Inflammatory macrophage treated with lipopolysaccharide for 4 hours (primary cell): ENCODE measurements at regions not wholly inside any gene's neighbourhood (a gene's known extent, or its start where the extent isn't known, plus 50 kb on each side); places are given as distances from the start of the nearest gene placed in this dataset.
"Not testable (repeated sequence)": the region's sequence is repeated elsewhere in the genome, so short reads cannot be mapped to it uniquely, and the experiment has no call there.

Experiments used
- DNase-seq: peaks from one replicate; pipeline ENCODE4 v3.0.0-alpha.2; 2020

DNA sequence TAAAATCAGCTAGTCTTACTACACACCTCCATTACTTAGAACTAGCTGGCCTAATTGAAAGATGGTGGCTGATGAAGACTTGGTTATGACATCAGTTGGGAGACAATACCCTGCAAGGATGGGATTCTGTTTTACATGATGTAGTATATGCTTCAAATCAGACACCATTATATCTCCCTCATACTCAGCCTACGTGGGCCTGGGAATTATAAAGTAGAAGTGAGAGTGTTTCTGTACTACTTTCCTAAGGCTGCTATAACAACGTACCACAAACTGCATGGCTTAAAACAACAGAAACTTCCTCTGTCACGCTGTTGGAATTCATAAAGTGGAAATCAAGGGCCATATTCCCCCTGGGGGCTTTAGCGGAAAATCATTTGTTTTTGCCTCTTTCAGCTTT is 190.4 kb downstream of the PAH start:
- DNase-seq, result no peak

GRCh38 chr12:102722147-102722546 is 194.9 kb downstream of the PAH start:
- no peak for DNase-seq

- DNase-seq, result no peak
These were observed 208.9 kb downstream of the PAH start for GRCh38 chr12:102708108-102708507.

DNA sequence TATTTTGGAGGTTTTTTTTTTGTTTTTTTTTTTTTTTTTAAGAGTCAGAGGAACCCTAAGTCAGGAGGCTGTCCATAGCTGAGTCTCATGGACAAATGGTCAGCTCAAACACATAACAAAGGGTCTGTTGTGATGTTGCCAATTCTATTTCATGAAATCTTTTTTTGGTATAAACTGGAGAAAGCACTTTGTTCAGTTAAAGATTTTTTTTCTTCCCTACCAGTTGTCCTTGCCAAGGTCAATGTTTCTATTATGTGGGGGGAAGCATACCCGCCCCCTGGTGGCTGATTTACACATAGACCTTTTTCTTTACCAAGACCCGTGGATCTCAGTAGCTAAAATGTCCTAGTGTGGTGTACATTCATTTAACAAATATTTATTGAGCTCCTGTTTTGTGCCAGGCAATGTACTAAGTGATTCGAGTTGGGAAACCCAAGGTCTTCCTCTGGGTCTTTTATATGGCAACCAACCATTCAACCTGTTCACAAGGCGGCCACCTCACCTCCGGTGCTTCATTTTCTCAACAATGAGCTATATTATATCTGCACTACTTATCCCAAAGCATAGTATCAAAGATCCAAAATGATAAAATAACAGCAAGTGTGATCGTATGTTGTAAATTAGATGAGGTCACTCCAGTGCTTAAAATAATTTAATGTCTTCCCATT is 214.5 kb downstream of the PAH start:
- DNase-seq, result peak; percentile 46

GRCh38 chr12:102696045-102696444 is 215.7 kb upstream of the IGF1 start:
- no peak for DNase-seq

- DNase-seq, result no peak
These were observed 214.5 kb upstream of the IGF1 start for GRCh38 chr12:102694903-102695302.

- no peak for DNase-seq
These were observed 211.6 kb upstream of the IGF1 start for GRCh38 chr12:102691773-102692555.

- no peak for DNase-seq
These were observed 209.9 kb upstream of the IGF1 start for GRCh38 chr12:102690253-102690652.

GRCh38 chr12:102689701-102690100 is 209.3 kb upstream of the IGF1 start:
- DNase-seq, result no peak

DNA sequence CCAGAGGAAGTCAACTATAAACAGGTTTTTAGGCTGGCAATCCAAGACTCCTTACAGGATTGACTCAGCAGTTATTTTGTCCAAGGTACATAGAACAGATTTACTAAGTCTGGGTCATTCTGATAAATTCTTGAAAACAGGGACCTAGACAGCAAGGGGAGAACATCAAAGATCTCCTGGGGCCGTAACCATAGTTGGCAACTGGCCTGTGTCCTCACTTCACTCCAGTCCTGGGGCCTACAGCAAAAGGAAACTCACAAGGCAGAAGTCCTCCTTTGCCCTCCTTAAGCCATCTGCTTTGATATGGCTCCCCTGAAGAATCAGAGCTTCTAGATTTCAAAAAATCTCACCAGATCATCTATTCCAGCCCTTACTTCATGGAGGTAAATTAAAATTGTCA is 207.2 kb upstream of the IGF1 start:
- no peak for DNase-seq

DNA sequence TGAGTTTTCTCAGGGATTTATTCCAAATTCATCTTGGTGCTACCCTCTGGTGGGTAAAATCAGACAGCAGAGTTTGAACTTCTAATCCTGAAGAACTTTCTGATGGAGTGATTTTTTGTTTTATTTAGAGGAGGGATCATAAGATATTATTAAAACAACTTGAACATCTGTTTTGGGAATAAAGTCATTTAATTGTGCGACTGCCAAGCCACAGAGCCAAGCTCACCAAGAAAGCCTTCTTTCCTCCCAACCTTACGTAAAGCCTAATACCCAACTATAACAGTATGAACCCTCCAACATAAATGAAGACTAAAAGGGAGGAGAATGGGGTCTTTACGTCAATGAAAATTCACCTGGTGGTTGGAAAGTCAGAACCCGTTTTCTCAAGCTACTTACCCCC is 205.5 kb upstream of the IGF1 start:
- no peak for DNase-seq

DNA sequence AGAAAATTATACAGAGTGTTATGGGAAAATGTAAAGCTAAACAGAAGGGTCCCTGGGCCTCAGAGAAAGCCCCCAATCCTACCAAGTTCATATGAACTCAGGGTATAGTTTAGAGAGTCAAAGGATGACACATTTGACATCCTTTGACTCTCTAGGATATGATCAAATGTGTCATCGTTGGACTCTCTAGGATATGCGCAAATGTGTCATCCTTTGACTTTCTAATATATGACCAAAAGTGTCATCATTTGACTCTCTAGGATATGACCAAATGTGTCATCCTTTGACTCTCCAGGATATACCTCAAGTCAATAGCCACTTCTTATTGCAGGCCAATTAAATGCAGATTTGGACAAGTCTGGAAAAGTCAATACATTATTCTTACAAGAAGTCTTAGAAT is 204.8 kb upstream of the IGF1 start:
- DNase-seq, result no peak

DNA sequence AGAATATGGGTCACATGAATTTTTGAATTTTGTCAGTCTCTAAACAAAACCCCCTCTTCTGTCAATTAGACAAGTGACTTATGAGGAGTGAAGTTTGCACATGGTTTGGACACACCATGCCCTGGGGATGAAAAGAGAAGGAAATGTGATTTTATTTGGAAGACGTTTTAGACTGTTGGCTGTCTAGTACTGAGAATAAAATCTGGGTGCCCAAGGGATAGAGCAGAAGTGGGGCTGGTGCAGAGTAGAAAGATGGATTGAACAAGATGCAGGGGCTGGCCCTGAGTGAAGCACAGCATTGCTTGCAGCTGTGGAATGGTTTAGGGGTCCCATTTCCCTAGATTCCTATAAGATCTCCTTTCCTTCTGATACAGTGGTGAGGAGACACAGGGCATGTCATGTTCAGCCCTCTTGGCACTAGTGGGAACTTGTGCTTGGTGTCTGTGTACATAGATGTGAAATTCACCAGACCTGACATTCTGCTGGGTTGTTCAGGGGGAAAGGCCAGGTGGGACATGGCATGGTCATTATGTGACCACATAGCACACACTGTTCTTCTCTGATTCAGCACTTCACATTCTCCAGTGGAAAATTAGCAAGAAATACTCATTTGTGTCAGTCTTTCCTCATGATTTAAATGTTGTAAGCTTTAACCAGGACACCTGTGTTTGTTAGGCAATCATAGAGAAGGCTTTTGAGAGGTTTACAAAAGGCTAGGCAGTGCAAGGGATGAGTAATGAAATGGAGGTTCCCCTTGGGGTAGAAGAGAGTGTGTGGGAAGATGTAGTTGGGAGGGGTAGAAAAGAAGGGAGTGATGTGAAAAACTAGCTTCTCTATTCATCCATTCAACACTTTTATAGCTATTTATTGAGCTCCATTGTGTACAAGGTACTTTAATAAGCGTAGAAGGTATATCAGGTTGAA is 202.3 kb upstream of the IGF1 start:
- DNase-seq, result no peak

DNA sequence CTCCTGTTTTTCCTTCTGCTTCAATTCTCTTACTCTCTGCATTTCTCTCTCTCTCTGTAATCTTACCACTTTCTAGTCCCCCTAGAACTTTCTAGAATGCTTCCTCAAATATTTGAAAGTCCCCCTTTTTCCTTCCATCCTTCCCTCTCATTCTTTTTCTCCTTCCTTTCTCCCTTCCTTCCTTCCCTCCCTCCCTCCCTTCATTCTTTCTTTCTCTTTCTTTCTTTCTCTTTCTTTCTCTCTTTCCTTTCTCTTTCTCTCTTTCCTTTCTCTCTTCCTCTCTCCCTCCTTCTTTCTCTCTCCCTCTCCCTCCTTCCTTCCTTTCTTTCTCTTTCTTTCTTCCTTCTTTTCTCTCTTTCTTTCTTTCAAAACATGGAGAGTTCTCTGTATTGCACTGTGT is 201.4 kb upstream of the IGF1 start:
- DNase-seq, result no peak

- no peak for DNase-seq
These were observed 200.9 kb upstream of the IGF1 start for GRCh38 chr12:102681309-102681708.

- DNase-seq, result no peak
These were observed 199.9 kb upstream of the IGF1 start for GRCh38 chr12:102680304-102680703.

- no peak for DNase-seq
These were observed 196.4 kb upstream of the IGF1 start for GRCh38 chr12:102676812-102677211.

GRCh38 chr12:102675672-102676071 is 195.3 kb upstream of the IGF1 start:
- no peak for DNase-seq

GRCh38 chr12:102673606-102674005 is 193.2 kb upstream of the IGF1 start:
- DNase-seq, result no peak

DNA sequence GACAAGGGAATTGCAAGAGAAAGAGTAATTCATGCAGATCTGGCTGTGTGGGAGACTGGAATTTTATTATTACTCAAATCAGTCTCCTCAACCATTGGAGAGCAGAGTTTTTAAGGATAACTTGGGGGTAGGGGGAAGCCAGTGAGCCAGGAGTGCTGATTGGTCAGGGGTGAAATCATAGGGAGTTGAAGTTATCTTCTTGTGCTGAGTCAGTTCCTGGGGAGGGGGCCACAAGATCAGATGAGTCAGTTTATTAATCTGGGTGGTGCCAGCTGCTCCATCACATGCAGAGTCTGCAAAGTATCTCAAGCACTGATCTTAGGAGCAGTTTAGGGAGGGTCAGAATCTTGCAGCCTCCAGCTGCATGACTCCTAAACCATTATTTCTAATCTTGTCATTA is 191.8 kb upstream of the IGF1 start:
- DNase-seq, result not testable (repeated sequence)

DNA sequence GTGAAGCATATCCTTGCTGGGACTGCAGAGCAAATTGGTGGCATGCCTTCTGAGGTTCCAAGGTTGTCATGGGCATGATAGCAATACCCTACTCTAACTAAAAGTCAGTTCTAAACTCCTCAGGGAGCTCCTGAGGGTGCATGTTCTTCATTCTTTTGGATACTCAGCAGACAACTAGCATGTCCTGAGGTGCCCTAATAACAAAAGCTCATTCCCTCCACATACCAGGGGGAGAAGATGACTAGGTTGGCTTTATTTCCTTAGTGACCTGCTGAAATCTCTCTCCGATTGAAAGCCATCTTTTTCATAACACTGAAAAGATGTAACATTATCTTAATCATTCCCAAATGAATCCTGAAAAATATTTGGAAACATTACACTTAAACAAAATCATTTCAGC is 188.7 kb upstream of the IGF1 start:
- DNase-seq, result no peak

- not testable (repeated sequence) for DNase-seq
These were observed 185.8 kb upstream of the IGF1 start for GRCh38 chr12:102666176-102666575.

DNA sequence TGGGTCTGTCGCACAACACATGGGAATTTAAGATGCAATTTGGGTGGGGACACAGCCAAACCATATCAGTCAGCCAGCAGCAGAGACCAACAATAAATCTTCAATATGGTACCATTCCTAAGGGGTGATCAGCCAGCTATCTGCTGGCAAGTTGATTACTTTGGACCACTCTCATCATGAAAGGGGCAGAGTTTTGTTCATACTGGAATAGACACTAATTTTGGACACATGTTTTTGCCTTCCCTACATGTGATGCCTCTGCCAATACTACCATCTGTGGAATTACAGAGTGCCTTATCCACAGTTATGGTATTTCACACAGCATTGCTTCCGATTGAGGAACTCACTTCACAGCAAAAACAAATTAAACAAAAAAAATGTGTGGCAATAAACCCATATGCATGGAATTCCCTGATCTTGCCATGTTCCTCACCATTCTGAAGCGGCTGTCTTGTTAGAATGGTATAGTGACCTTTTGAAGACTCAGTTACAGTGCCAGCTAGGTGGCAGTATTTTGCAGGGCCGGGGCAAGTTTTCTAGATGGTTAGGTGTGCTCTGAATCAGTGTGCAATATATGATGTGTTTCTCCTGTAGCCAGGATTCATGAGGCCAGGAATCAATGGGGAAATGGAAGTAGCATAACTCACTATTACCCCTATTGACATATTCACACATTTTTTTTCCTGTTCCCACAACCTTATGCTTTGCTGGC is 179.0 kb upstream of the IGF1 start:
- DNase-seq, result no peak
